ENCODE measurements at regions not wholly inside any gene's neighbourhood (a gene's known extent, or its start where the extent isn't known, plus 50 kb on each side); places are given as distances from the start of the nearest gene placed in this dataset.

DNA sequence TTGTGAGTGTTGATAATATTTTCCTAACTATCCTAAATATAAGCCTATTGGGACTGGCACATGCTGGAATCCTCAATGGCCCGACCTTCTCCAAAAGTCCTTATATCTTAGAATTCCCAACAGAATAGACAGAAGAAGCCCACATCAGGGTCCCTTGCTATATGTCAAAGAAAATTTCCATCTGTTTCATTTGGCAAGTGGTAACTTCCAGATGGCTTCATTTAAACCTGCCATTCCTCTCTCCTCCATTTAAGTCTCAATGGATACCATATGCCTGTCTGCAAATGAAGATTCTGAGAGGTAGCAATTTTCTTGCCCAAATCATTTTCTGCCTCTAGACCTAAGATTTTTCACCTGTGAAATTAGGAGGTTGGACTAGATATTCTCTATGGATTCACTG is 73.1 kb upstream of the KCNA4 start:
- DNase-seq = no peak

- no peak for DNase-seq
These were observed 74.4 kb upstream of the KCNA4 start for GRCh38 chr11:30091246-30091645.

GRCh38 chr11:30091737-30092136 is 74.9 kb upstream of the KCNA4 start:
- DNase-seq = no peak

GRCh38 chr11:30092518-30092917 is 75.7 kb upstream of the KCNA4 start:
- DNase-seq = no peak

DNA sequence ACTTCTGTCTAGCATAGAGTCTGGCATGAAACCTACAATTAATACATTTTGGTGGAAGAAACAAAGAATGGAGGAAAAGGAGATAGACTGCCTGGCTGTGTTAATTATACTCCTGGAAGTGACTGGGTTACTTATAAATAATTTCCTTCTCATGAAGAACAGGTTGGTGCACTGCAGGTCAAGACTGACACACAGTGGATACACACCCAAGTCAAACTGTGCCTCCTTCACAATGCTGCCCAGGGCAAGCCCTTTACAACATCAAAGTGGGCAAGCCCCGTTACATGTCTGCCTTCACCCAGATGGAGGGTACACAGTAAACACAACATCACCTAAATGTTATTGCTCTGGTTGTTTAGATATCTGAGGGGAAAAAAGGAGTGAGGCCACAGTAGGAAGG is 83.7 kb upstream of the KCNA4 start:
- no peak for DNase-seq

GRCh38 chr11:30106222-30107181 is 89.7 kb upstream of the KCNA4 start:
- no peak for DNase-seq

GRCh38 chr11:30107899-30108298 is 91.1 kb upstream of the KCNA4 start:
- no peak for DNase-seq

- no peak for DNase-seq
These were observed 92.9 kb upstream of the KCNA4 start for GRCh38 chr11:30109774-30110173.

DNA sequence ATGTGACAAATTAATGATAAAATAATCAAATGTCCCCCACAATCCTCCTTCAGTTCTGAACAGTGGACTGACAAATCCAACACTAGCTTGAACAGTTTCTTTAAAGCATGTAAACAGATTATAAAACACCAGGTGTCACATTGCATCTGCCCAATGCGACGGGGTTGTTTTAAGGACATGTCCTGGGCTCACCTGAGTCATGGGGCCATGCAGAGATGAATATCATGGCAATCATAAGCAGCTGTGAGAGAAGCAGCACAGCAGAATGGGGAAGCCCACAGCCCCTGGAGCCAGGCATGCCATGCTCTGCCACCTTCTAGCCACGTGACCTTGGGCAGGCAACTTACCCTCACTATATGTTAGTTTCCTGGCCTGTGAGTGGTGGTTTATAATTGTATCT is 93.9 kb upstream of the KCNA4 start:
- no peak for DNase-seq

GRCh38 chr11:30111786-30112185 is 95.0 kb upstream of the KCNA4 start:
- DNase-seq = no peak

DNA sequence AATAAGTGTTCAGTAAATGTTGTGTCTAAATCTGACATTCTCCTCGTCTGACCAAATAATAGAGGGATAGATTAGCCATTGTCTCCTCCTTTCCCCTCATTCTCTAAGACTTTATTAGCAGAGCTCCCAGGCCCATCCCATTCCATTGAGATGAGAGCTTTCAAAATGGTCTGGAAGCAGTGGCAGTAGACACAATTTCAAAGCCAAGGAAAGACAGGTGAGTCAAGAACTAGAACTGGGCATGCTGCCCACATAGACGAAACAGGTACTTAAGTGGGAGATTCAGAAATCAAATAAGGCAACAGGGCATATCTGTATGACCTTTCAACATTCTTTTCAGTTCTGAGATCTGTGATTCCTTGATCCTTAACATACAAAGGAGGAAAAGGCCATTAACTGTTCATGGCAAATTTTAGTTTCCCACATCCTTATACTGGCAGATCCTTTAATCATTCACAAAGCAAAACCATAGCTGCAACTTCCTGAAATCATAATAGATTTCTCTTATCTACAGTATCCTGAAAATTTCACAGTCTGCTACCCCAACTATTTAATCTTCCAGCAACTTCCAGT is 96.6 kb upstream of the KCNA4 start:
- DNase-seq = no peak

GRCh38 chr11:30116512-30116911 is 99.7 kb upstream of the KCNA4 start:
- DNase-seq = no peak

- no peak for DNase-seq
These were observed 103.3 kb upstream of the KCNA4 start for GRCh38 chr11:30120045-30120589.

- no peak for DNase-seq
These were observed 105.4 kb upstream of the FSHB start for GRCh38 chr11:30125456-30125855.

- DNase-seq = no peak
These were observed 102.4 kb upstream of the FSHB start for GRCh38 chr11:30128269-30128932.

GRCh38 chr11:30131535-30131934 is 99.3 kb upstream of the FSHB start:
- no peak for DNase-seq

DNA sequence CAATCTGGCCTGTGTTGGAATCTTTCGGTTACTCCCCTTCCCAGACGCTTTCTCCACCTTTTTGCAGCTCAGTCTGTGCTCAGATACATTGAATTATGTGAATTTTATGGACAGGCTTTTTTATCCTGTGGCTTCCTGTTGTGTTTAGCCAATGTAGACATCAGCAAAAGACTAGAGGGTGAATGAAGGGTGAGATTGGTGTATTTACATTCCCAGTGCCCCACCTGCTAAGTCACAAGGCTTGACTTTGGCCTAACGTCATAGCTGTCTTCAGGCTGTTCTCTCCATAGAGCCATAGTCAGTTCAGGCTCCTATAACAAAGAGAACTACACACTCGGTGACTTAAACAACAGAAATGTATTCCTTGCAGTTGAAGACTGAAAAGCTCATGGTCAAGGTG is 97.5 kb upstream of the FSHB start:
- no peak for DNase-seq

DNA sequence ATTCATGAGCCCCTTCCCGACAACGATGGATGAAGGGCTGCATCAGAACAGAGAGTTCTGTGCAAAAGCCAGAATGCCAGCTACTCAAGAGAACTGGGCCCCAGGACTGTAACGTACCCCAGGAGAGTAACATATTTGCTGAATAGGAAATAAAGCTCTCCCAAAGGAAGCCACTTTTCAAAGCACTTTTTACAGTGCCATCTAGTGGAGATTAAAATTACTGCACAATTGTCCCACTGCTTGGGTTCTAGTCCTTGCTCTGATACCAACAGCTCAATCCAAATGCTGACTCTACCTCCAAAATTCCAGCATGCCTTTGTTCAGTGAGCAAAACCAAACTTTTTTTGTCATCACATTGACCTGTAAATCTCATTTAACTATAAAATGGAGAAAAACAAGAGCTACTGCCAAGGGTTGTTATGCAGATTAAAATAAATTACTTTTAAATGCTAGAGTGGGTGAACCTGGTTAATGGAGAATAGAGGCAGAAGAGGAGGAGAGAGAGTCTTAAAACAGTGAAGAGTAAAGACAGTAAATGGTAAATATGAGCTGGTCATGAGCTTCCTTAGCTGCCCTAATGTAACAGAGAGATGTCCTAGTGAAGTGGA is 87.6 kb upstream of the FSHB start:
- DNase-seq = peak; percentile 35

DNA sequence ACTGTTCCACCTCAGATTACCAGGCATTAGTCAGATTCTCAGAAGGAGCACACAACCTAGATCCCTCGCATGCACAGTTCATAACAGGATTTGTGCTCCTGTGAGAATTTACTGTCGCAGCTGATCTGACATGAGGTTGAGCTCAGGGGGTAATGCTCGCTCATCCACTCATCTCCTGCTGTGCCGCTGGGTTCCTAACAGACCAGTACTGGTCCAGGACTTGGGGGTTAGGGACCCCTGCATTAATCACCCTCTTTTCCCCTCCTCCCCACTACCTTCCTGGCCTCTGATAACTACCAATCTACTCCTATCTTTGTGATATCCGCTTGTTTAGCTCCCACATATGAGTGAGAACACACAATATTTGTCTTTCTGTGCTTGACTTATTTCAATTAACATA is 83.5 kb upstream of the FSHB start:
- no peak for DNase-seq

GRCh38 chr11:30149998-30150397 is 80.8 kb upstream of the FSHB start:
- DNase-seq = no peak

- DNase-seq = no peak
These were observed 80.4 kb upstream of the FSHB start for GRCh38 chr11:30150425-30150824.

DNA sequence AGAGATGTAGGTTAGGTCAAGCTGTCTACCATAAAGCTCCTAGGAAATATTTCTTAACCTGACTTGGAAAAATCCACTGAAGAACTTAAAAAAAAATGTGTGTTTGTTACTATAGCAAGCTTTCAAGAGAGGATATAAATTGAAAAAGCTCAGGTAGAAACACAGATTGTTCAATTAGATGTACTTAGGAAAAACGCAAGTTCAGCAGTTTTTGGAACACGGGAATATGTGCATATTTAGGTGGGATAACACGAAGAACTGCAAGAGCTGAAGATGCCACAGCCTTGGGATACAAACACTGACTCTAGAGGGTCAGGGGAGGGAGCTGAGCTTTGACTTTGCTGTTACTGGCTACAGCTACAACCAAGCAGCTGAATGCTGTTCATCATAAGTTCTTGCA is 77.8 kb upstream of the FSHB start:
- no peak for DNase-seq

DNA sequence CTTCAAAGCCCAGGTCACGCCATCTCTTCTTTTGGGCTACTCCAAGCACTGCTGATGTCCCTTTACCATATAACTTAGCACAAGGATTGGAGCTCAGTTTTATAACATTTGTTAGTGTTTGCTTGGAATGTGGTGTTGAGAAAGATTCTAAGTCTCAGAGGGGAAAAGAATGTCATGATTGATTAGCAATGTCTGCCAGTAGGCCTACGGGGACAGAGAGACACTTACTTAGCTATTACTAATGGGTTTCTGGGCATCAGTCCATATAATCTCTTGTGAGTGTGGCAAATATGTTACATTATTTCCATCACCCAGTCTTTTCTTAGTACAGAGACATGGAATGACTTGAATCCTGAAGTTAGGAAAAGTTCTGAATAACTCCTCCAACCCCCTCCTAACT is 75.4 kb upstream of the FSHB start:
- no peak for DNase-seq
